HepG2 (cell line): ENCODE measurements at regions not wholly inside any gene's neighbourhood (a gene's known extent, or its start where the extent isn't known, plus 50 kb on each side); places are given as distances from the start of the nearest gene placed in this dataset.

Experiments used
- HDAC6 ChIP-seq: fragments of 200-600 bp; sonication (generic); IDR thresholded peaks from 2 replicates; pipeline ENCODE4 v1.7.0; 2017; ENCODE audit warnings: mild to moderate bottlenecking, antibody characterized with exemption, low read length, low read depth
- ISL2 ChIP-seq: sonication (generic); formaldehyde crosslinking; IDR thresholded peaks from 2 replicates; pipeline ENCODE4 v1.5.0; 2020; ENCODE audit warnings: missing genetic modification reagents
- KAT2B ChIP-seq: fragments of 150-350 bp; IDR thresholded peaks from 2 replicates; pipeline ENCODE4 v1.6.1; 2014; ENCODE audit warnings: low read depth, low read length, borderline replicate concordance
- KLF15 ChIP-seq: sonication (generic); formaldehyde crosslinking; IDR thresholded peaks from 2 replicates; pipeline ENCODE4 v1.8.1; 2023; ENCODE audit warnings: borderline replicate concordance, mild to moderate bottlenecking, inconsistent platforms, missing genetic modification reagents, mixed read lengths
- MAFG ChIP-seq: sonication (generic); formaldehyde crosslinking; IDR thresholded peaks from 2 replicates; pipeline ENCODE4 v1.5.1; 2020; ENCODE audit warnings: mild to moderate bottlenecking, missing genetic modification reagents
- MTA1 ChIP-seq: sonication (generic); formaldehyde crosslinking; IDR thresholded peaks from 2 replicates; pipeline ENCODE4 v1.4.0; 2020; ENCODE audit warnings: missing genetic modification reagents, mild to moderate bottlenecking, borderline replicate concordance
- NRL ChIP-seq: sonication (generic); formaldehyde crosslinking; IDR thresholded peaks from 2 replicates; pipeline ENCODE4 v1.5.0; 2020; ENCODE audit warnings: missing genetic modification reagents, mild to moderate bottlenecking, moderate library complexity, borderline replicate concordance
- PTBP1 ChIP-seq: fragments of 200-400 bp; formaldehyde crosslinking; IDR thresholded peaks from 2 replicates; pipeline ENCODE4 v1.6.1; 2018; ENCODE audit warnings: low read length, low read depth; ENCODE audit not compliant: poor library complexity, severe bottlenecking
- SALL1 ChIP-seq: sonication (generic); formaldehyde crosslinking; IDR thresholded peaks from 2 replicates; pipeline ENCODE4 v1.8.0; 2022; ENCODE audit warnings: mild to moderate bottlenecking, missing genetic modification reagents
- SAP130 ChIP-seq: IDR thresholded peaks from 2 replicates; pipeline ENCODE4 v1.6.1; 2016; ENCODE audit warnings: low read depth
- SP4 ChIP-seq: sonication (generic); formaldehyde crosslinking; IDR thresholded peaks from 2 replicates; pipeline ENCODE4 v1.8.1; 2023; ENCODE audit warnings: mild to moderate bottlenecking, missing genetic modification reagents
- ZBTB7B ChIP-seq: sonication (generic); formaldehyde crosslinking; IDR thresholded peaks from 2 replicates; pipeline ENCODE4 v1.4.0; 2020; ENCODE audit warnings: missing genetic modification reagents
- ZNF160 ChIP-seq: sonication (generic); formaldehyde crosslinking; IDR thresholded peaks from 2 replicates; pipeline ENCODE4 v1.8.0; 2022; ENCODE audit warnings: mild to moderate bottlenecking, inconsistent platforms, missing genetic modification reagents
- ZNF30 ChIP-seq: sonication (generic); formaldehyde crosslinking; IDR thresholded peaks from 2 replicates; pipeline ENCODE4 v1.5.0; 2020; ENCODE audit warnings: mild to moderate bottlenecking, missing genetic modification reagents
- ZNF777 ChIP-seq: sonication (generic); formaldehyde crosslinking; IDR thresholded peaks from 2 replicates; pipeline ENCODE4 v1.4.0; 2020; ENCODE audit warnings: missing genetic modification reagents
- TF ChIP-seq, protein P1 (sequence below): sonication (generic); formaldehyde crosslinking; IDR thresholded peaks from 2 replicates; pipeline ENCODE4 v1.5.1; 2020; ENCODE audit warnings: mild to moderate bottlenecking, moderate library complexity, missing genetic modification reagents
- TF ChIP-seq, protein P2 (sequence below): sonication (generic); formaldehyde crosslinking; IDR thresholded peaks from 2 replicates; pipeline ENCODE4 v1.8.1; 2023; ENCODE audit warnings: mild to moderate bottlenecking, missing genetic modification reagents
- TF ChIP-seq, protein P3 (sequence below): sonication (generic); formaldehyde crosslinking; IDR thresholded peaks from 2 replicates; pipeline ENCODE4 v1.9.0; 2022; ENCODE audit warnings: missing genetic modification reagents, mild to moderate bottlenecking, borderline replicate concordance
- TF ChIP-seq, protein P4 (sequence below): sonication (generic); formaldehyde crosslinking; IDR thresholded peaks from 2 replicates; pipeline ENCODE4 v1.5.1; 2020; ENCODE audit warnings: missing genetic modification reagents, mild to moderate bottlenecking, borderline replicate concordance
- TF ChIP-seq, protein P5 (sequence below): sonication (generic); formaldehyde crosslinking; IDR thresholded peaks from 2 replicates; pipeline ENCODE4 v1.8.0; 2022; ENCODE audit warnings: mild to moderate bottlenecking, missing genetic modification reagents
- TF ChIP-seq, protein P6 (sequence below): sonication (generic); formaldehyde crosslinking; IDR thresholded peaks from 2 replicates; pipeline ENCODE4 v1.4.0; 2020; ENCODE audit warnings: mild to moderate bottlenecking, missing genetic modification reagents

DNA sequence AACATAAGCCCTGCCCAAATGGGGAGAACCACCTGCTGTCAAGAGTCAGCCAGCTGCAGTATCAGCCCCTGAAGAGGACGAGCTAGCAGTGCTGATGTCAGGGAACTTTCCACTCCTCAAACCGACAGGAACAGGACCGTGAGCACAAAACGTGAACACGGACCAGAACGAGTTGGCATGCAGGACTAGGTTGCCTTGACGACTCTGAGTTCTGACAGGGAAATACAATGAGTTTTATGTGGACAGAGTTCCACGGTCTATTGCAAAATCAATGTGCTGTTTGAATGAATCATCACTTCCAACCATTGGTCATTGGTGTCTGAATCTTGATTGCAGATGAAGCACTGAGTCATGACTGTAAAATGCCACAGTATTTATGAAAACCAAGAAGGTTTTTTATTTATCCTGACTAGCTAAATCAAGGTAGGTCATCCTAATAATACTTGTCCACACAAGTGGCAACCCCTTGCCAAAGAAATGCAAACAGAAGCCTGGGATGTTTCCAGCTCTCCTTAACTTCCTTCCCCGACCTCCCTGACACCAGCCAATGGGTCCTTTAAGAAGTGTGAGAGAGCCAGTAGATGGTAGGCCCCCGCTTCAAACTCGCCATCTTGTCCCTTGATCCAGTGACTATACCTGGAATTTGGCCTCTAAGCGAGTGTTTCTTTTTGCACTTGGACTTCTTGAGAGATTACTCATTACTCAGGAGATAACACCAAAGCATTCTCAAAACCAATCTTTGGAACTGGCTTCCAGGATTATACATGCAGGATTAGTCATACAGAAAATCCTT lies 119.6 kb downstream of the ASB7 start (continued):
- TF ChIP-seq, protein P1, sequence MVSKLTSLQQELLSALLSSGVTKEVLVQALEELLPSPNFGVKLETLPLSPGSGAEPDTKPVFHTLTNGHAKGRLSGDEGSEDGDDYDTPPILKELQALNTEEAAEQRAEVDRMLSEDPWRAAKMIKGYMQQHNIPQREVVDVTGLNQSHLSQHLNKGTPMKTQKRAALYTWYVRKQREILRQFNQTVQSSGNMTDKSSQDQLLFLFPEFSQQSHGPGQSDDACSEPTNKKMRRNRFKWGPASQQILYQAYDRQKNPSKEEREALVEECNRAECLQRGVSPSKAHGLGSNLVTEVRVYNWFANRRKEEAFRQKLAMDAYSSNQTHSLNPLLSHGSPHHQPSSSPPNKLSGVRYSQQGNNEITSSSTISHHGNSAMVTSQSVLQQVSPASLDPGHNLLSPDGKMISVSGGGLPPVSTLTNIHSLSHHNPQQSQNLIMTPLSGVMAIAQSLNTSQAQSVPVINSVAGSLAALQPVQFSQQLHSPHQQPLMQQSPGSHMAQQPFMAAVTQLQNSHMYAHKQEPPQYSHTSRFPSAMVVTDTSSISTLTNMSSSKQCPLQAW (CRISPR knock-in tag) = no peak
- TF ChIP-seq SAP130 = peak; percentile 67
- TF ChIP-seq, protein P2, sequence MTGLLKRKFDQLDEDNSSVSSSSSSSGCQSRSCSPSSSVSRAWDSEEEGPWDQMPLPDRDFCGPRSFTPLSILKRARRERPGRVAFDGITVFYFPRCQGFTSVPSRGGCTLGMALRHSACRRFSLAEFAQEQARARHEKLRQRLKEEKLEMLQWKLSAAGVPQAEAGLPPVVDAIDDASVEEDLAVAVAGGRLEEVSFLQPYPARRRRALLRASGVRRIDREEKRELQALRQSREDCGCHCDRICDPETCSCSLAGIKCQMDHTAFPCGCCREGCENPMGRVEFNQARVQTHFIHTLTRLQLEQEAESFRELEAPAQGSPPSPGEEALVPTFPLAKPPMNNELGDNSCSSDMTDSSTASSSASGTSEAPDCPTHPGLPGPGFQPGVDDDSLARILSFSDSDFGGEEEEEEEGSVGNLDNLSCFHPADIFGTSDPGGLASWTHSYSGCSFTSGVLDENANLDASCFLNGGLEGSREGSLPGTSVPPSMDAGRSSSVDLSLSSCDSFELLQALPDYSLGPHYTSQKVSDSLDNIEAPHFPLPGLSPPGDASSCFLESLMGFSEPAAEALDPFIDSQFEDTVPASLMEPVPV (CRISPR knock-in tag) = no peak
- 0 out of 2 replicates have a peak, but pooled peaks have one; percentile 22 for TF ChIP-seq SALL1
- no peak for TF ChIP-seq MTA1 (CRISPR knock-in tag)
- TF ChIP-seq MAFG (CRISPR knock-in tag) = no peak
- TF ChIP-seq HDAC6 = no peak
- TF ChIP-seq NRL (CRISPR knock-in tag) = no peak
- peak; percentile 18; the same call in 1 of the 2 replicates for TF ChIP-seq KAT2B
- TF ChIP-seq PTBP1 = no peak
- TF ChIP-seq, protein P3, sequence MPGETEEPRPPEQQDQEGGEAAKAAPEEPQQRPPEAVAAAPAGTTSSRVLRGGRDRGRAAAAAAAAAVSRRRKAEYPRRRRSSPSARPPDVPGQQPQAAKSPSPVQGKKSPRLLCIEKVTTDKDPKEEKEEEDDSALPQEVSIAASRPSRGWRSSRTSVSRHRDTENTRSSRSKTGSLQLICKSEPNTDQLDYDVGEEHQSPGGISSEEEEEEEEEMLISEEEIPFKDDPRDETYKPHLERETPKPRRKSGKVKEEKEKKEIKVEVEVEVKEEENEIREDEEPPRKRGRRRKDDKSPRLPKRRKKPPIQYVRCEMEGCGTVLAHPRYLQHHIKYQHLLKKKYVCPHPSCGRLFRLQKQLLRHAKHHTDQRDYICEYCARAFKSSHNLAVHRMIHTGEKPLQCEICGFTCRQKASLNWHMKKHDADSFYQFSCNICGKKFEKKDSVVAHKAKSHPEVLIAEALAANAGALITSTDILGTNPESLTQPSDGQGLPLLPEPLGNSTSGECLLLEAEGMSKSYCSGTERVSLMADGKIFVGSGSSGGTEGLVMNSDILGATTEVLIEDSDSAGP (CRISPR knock-in tag) = no peak
- no peak for TF ChIP-seq SP4
- no peak for TF ChIP-seq ISL2 (CRISPR knock-in tag)
- no peak for TF ChIP-seq KLF15 (CRISPR knock-in tag)
- TF ChIP-seq, protein P4, sequence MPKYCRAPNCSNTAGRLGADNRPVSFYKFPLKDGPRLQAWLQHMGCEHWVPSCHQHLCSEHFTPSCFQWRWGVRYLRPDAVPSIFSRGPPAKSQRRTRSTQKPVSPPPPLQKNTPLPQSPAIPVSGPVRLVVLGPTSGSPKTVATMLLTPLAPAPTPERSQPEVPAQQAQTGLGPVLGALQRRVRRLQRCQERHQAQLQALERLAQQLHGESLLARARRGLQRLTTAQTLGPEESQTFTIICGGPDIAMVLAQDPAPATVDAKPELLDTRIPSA (CRISPR knock-in tag) = no peak
- no peak for TF ChIP-seq ZNF30
- TF ChIP-seq, protein P5, sequence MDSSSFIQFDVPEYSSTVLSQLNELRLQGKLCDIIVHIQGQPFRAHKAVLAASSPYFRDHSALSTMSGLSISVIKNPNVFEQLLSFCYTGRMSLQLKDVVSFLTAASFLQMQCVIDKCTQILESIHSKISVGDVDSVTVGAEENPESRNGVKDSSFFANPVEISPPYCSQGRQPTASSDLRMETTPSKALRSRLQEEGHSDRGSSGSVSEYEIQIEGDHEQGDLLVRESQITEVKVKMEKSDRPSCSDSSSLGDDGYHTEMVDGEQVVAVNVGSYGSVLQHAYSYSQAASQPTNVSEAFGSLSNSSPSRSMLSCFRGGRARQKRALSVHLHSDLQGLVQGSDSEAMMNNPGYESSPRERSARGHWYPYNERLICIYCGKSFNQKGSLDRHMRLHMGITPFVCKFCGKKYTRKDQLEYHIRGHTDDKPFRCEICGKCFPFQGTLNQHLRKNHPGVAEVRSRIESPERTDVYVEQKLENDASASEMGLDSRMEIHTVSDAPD (CRISPR knock-in tag) = no peak
- TF ChIP-seq ZNF160 (CRISPR knock-in tag) = no peak
- TF ChIP-seq ZNF777 (CRISPR knock-in tag) = no peak
- no peak for TF ChIP-seq ZBTB7B (CRISPR knock-in tag)
- TF ChIP-seq, protein P6, sequence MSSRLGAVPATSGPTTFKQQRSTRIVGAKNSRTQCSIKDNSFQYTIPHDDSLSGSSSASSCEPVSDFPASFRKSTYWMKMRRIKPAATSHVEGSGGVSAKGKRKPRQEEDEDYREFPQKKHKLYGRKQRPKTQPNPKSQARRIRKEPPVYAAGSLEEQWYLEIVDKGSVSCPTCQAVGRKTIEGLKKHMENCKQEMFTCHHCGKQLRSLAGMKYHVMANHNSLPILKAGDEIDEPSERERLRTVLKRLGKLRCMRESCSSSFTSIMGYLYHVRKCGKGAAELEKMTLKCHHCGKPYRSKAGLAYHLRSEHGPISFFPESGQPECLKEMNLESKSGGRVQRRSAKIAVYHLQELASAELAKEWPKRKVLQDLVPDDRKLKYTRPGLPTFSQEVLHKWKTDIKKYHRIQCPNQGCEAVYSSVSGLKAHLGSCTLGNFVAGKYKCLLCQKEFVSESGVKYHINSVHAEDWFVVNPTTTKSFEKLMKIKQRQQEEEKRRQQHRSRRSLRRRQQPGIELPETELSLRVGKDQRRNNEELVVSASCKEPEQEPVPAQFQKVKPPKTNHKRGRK (CRISPR knock-in tag) = no peak
